Loucy (cell line): ENCODE measurements at regions not wholly inside any gene's neighbourhood (a gene's known extent, or its start where the extent isn't known, plus 50 kb on each side); places are given as distances from the start of the nearest gene placed in this dataset.

ENCODE experiments used
- H2AFZ ChIP-seq: fragments of 200-600 bp; sonication (generic); 2 replicates; pipeline ENCODE4 v1.6.0; 2016; ENCODE audit warnings: antibody characterized with exemption, mild to moderate bottlenecking, low read length, moderate library complexity
- H3F3A ChIP-seq: fragments of 200-600 bp; 2 replicates; pipeline ENCODE4 v1.6.0; 2016; ENCODE audit warnings: antibody characterized with exemption, low read depth, mild to moderate bottlenecking
- H3K27me3 ChIP-seq: fragments of 200-600 bp; sonication (generic); 2 replicates; pipeline ENCODE4 v1.6.1; 2014; ENCODE audit warnings: low read length, mild to moderate bottlenecking; ENCODE audit not compliant: insufficient read depth, poor library complexity, severe bottlenecking
- H3K36me3 ChIP-seq: fragments of 200-600 bp; sonication (generic); 2 replicates; pipeline ENCODE4 v1.6.1; 2016; ENCODE audit warnings: low read length; ENCODE audit not compliant: insufficient read depth
- H3K4me1 ChIP-seq: fragments of 200-600 bp; sonication (generic); 2 replicates; pipeline ENCODE4 v1.5.1; 2014; ENCODE audit warnings: low read length, mild to moderate bottlenecking; ENCODE audit not compliant: insufficient read depth, poor library complexity, severe bottlenecking
- H3K4me2 ChIP-seq: fragments of 200-600 bp; sonication (generic); 2 replicates; pipeline ENCODE4 v1.6.0; 2014; ENCODE audit warnings: antibody characterized with exemption, low read length, low read depth, mild to moderate bottlenecking; ENCODE audit not compliant: poor library complexity, severe bottlenecking
- H3K4me3 ChIP-seq: fragments of 200-600 bp; sonication (generic); 2 replicates; pipeline ENCODE4 v1.5.1; 2014; ENCODE audit warnings: low read length, mild to moderate bottlenecking, mixed read lengths; ENCODE audit not compliant: poor library complexity, severe bottlenecking
- H3K79me2 ChIP-seq: fragments of 200-600 bp; sonication (generic); 2 replicates; pipeline ENCODE4 v1.6.1; 2014; ENCODE audit warnings: low read length; ENCODE audit not compliant: insufficient read depth
- H3K9ac ChIP-seq: fragments of 200-600 bp; sonication (generic); 2 replicates; pipeline ENCODE4 v1.6.0; 2014; ENCODE audit warnings: mild to moderate bottlenecking, low read depth, low read length, moderate library complexity; ENCODE audit not compliant: poor library complexity, severe bottlenecking
- H3K9me2 ChIP-seq: fragments of 200-600 bp; sonication (generic); replicated peaks from 2 replicates; pipeline ENCODE4 v1.6.1; 2016; ENCODE audit warnings: low read depth, low read length, mixed read lengths
- H3K9me3 ChIP-seq: fragments of 200-600 bp; sonication (generic); 2 replicates; pipeline ENCODE4 v1.6.1; 2014; ENCODE audit warnings: mild to moderate bottlenecking, antibody characterized with exemption, low read length, low read depth; ENCODE audit not compliant: insufficient read depth
- H4K20me1 ChIP-seq: fragments of 200-600 bp; sonication (generic); 2 replicates; pipeline ENCODE4 v1.6.0; 2014; ENCODE audit warnings: antibody characterized with exemption, low read length, mild to moderate bottlenecking; ENCODE audit not compliant: insufficient read depth, poor library complexity, severe bottlenecking
- CTCF ChIP-seq: fragments of 200-600 bp; sonication (generic); conservative IDR thresholded peaks from 2 replicates; pipeline ENCODE4 v1.5.1; 2014; ENCODE audit warnings: mild to moderate bottlenecking, antibody characterized with exemption, low read length
- EZH2phosphoT487 ChIP-seq: fragments of 200-600 bp; IDR thresholded peaks from 2 replicates; pipeline ENCODE4 v1.6.1; 2018; ENCODE audit warnings: antibody characterized with exemption, mild to moderate bottlenecking, moderate library complexity, borderline replicate concordance

DNA sequence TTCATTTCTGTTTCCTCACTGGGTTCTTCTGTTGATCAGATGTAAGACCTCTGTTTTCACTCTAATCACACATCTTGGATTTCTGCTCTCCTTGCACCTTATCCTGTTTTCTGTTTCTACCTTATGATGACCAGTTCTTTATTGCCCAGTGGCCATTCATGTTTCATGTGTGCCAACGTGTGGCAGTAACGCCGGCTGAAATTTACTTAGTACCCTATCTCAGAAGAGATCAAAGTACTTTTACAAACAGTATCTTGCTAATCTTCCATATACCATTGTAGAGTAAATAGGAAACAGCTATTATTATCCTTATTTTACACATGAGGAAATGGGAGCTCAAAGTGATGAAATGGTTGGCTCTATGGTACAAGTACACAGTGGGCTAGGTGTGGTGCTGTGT is 74.0 kb downstream of the GATA3 start:
- Histone ChIP-seq H3F3A (no peaks in the 10 kb centered on the region), H3K79me2 (no peaks in the 10 kb centered on the region), H3K9me3 (no peaks in the 10 kb centered on the region), H3K27me3 (no peaks in the 10 kb centered on the region), H3K36me3 (no peaks in the 10 kb centered on the region), H3K9me2 (no peaks in the 10 kb centered on the region), H3K4me1 (peaks cover 8% of the 10 kb centered on the region), H2AFZ (no peak overlapping the region), H3K4me2 (no peak overlapping the region), H3K4me3 (no peak overlapping the region), H4K20me1 (no peaks in the 10 kb centered on the region), H3K9ac (no peak overlapping the region)
- TF ChIP-seq CTCF, result no peak
- TF ChIP-seq EZH2phosphoT487, result no peak

GRCh38 chr10:8129438-8129837 is 75.0 kb downstream of the GATA3 start:
- TF ChIP-seq CTCF (no peak), EZH2phosphoT487 (no peak)

DNA sequence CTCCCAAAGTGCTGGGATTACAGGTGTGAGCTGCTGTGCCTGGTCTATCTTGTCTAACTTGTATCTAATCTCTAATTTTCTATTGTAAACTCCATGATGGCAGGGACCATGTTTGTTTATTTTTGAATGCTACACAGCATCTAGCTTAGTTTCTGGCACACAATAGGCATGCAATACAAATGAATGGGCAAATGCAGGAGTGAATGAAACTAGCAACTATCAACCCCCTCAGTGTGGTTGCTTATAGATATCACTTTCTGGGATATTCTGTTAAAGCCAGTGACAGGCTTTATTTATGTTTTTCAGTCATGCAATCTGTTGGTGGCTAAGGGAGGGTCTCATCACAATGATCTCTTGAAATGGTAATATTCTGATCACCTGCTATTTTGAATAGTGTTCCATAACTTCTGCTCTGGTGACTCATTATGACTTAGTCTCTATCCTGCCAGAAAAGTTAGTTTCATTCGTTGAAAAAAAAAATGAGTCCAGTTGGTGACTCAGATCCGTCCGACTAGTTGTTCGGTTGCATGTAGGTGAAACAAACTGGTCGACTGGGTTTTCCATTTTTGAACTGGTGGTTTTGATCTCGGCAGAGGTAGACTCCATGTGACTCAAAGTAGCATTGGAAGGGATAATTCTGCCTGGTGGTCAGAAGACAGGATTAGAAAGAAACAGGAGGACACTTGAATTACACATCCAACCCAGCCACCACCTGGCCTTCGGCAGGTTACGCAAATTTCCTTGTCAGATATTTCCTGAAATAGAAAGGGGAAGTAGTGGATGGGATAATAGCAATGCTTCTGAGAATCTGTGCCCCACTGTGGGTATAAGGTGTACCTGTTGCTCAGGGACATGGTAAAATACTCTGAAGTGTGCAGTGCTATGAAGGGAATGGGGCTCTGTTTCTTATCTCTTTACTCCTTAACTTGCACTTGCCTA is 76.8 kb downstream of the GATA3 start:
- H4K20me1 ChIP-seq, result no peaks in the 10 kb centered on the region
- H3K9ac ChIP-seq, result no peak overlapping the region
- no peaks in the 10 kb centered on the region for H3K79me2 ChIP-seq
- H3K9me2 ChIP-seq, result no peaks in the 10 kb centered on the region
- H3K4me1 ChIP-seq, result peaks cover 12% of the 10 kb centered on the region
- no peaks in the 10 kb centered on the region for H3K36me3 ChIP-seq
- H3K4me3 ChIP-seq, result no peak overlapping the region
- H2AFZ ChIP-seq, result no peak overlapping the region
- no peaks in the 10 kb centered on the region for H3K9me3 ChIP-seq
- H3F3A ChIP-seq, result no peaks in the 10 kb centered on the region
- no peak overlapping the region for H3K4me2 ChIP-seq
- TF ChIP-seq EZH2phosphoT487 (no peak), CTCF (no peak)
- no peaks in the 10 kb centered on the region for H3K27me3 ChIP-seq

More at GRCh38 chr10:8129438-8129837, 75.0 kb downstream of the GATA3 start:
- H3K9me3 ChIP-seq, result no peaks in the 10 kb centered on the region
- no peaks in the 10 kb centered on the region for H3F3A ChIP-seq
- no peak overlapping the region for H3K4me3 ChIP-seq
- peaks cover 12% of the 10 kb centered on the region for H3K4me1 ChIP-seq
- H2AFZ ChIP-seq, result no peak overlapping the region
- no peaks in the 10 kb centered on the region for H4K20me1 ChIP-seq
- H3K79me2 ChIP-seq, result no peaks in the 10 kb centered on the region
- no peaks in the 10 kb centered on the region for H3K9me2 ChIP-seq
- H3K27me3 ChIP-seq, result no peaks in the 10 kb centered on the region
- no peak overlapping the region for H3K9ac ChIP-seq
- H3K36me3 ChIP-seq, result no peaks in the 10 kb centered on the region
- H3K4me2 ChIP-seq, result no peak overlapping the region
